ENCODE measurements at regions not wholly inside any gene's neighbourhood (a gene's known extent, or its start where the extent isn't known, plus 50 kb on each side); places are given as distances from the start of the nearest gene placed in this dataset.

- 35% methylated on average over 7 of the region's 20 CpGs for WGBS (ENCODE audit: insufficient coverage)
- POLR2A ChIA-PET: no interaction called here
- CTCF ChIA-PET: interaction anchor here (1.4 kb wide), 1 partner anchor 9 kb away, joined by 3 read pairs; no protein-coding TSS in a partner anchor
- H3K36me3 ChIP-seq (ENCODE audit: control insufficient read depth in 4 of 4, insufficient read depth in 4 of 4, low read length in 3 of 4): no peaks in the 10 kb centered on the region
- H3K9me3 ChIP-seq (ENCODE audit: control extremely low read depth in 1 of 5, control insufficient read depth in 4 of 5, insufficient read depth in 2 of 5, low read depth in 1 of 5, low read length in 4 of 5): no peaks in the 10 kb centered on the region
- no peak overlapping the region for H3K27ac ChIP-seq (ENCODE audit: insufficient read depth in 1 of 2, low read depth in 1 of 2, low read length in 2 of 2, poor library complexity in 1 of 2, severe bottlenecking in 2 of 2)
- peak in 2 of 3 donors; percentile 54 to 67 for DNase-seq
- peaks cover 0 to 19% (median 10%) of the 10 kb centered on the region in 4 experiments for H3K4me1 ChIP-seq (ENCODE audit: control extremely low read depth in 1 of 4, control insufficient read depth in 4 of 4, insufficient read depth in 4 of 4, low read length in 3 of 4)
- H3K4me3 ChIP-seq (ENCODE audit: control insufficient read depth in 1 of 7, extremely low read depth in 1 of 7, insufficient read depth in 4 of 7, low read depth in 2 of 7, low read length in 6 of 7): no peak overlapping the region
- peaks cover 0 to 2% (median 0%) of the 10 kb centered on the region in 5 experiments for H3K27me3 ChIP-seq (replicated peaks in 2 of 5; ENCODE audit: control insufficient read depth in 4 of 5, insufficient read depth in 5 of 5, low read length in 4 of 5)
Observed at GRCh38 chr14:101634202-101634849, 73.0 kb downstream of the DIO3 start.

DNA sequence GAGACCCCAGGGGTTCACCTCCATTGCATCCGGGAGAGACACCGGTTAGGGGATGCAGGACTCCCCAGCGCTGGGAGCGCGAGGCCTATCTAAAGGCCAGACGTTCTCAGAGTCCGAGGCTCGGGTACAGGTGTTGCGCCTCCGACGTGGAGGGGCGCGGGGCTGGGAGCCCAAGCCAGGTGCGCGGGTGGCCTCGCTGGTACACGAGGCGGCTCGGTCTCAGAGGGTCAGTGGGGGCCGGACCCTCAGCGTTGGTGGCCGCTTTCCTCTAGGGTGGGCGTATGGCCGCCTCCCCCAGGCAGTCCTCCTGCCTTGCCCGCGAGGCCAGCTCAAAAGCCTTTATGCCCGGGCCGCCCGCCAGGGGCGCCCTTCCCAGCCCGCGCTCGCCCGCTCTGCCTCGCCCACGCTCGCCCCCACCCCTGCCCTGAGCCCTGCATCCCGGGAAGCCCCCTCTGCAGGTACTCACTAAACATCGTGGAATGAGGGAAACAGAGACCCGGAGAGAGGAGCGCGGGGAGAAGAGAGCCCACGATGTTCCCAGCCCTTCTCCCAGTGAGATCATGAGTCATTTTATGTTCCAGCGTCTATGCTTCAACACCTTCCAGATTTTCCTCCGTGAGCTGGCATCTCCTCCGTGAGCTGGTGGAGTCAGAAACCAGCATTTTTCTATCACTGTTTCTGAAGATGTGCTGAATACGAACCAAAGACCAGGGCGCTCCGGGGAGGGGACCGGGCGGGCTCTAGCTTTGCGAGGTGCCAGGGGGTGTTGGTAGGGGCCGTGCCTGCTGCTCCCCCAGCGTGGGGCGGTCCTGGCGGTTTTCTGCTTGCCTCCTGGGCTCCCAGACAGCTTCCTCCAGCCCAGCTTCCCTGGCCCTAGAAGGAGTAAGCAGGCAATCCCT is 73.8 kb downstream of the DIO3 start:
- WGBS (ENCODE audit: insufficient coverage): 85% methylated on average over 56 of the region's 56 CpGs
- Histone ChIP-seq H3K4me1 (ENCODE audit: control extremely low read depth in 1 of 4, control insufficient read depth in 4 of 4, insufficient read depth in 4 of 4, low read length in 3 of 4) (peaks cover 0 to 19% (median 10%) of the 10 kb centered on the region in 4 experiments), H3K27ac (ENCODE audit: insufficient read depth in 1 of 2, low read depth in 1 of 2, low read length in 2 of 2, poor library complexity in 1 of 2, severe bottlenecking in 2 of 2) (no peak overlapping the region), H3K27me3 (replicated peaks in 2 of 5; ENCODE audit: control insufficient read depth in 4 of 5, insufficient read depth in 5 of 5, low read length in 4 of 5) (peaks cover 0 to 2% (median 0%) of the 10 kb centered on the region in 5 experiments), H3K36me3 (ENCODE audit: control insufficient read depth in 4 of 4, insufficient read depth in 4 of 4, low read length in 3 of 4) (no peaks in the 10 kb centered on the region), H3K4me3 (ENCODE audit: control insufficient read depth in 1 of 7, extremely low read depth in 1 of 7, insufficient read depth in 4 of 7, low read depth in 2 of 7, low read length in 6 of 7) (no peak overlapping the region), H3K9me3 (ENCODE audit: control extremely low read depth in 1 of 5, control insufficient read depth in 4 of 5, insufficient read depth in 2 of 5, low read depth in 1 of 5, low read length in 4 of 5) (no peaks in the 10 kb centered on the region)
- CTCF ChIA-PET: interaction anchor here (2.0 kb wide), 1 partner anchor 784 kb away, joined by 4 read pairs; no protein-coding TSS in a partner anchor
- DNase-seq: no peak
- POLR2A ChIA-PET: no interaction called here

DNA sequence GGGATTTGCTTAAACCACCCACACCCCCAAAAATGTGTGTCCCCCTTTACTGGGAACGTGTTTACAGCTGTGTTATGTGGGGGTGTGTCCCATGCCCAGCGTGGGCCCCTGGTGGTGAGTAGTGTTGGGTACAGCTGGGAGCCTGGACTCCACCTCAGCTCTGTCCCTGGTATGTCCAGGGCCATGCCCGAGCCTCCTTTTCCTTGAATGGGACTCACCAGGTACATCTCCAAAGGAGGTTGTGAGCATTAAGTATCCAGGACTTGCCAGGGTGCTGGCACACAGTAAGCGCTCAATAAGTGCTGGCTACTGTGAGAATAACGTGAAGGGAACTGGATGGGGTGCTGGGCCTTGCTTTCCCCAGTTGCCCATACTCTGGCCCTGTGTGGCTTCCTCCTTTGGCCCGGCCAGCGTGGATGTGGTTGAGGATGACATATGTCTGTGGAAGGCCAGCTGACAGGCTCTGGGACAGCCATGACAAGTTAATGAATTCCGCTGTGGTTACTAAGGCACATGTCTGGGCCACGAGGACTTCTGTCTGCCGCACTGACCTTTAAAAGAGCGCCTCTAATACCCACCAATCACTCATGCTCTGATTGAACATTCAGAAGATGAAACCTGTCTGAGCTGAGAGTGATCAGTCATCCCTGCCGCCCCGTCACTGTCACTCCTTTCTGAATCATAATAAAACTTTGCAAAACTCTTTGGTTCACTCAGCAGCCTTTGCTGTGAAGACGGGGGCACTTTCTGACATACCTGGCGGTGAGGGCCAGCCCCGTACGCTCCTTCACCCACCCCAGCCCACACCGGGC is 74.7 kb downstream of the DIO3 start:
- Histone ChIP-seq H3K4me3 (ENCODE audit: control insufficient read depth in 1 of 7, extremely low read depth in 1 of 7, insufficient read depth in 4 of 7, low read depth in 2 of 7, low read length in 6 of 7) (no peak overlapping the region), H3K27ac (ENCODE audit: insufficient read depth in 1 of 2, low read depth in 1 of 2, low read length in 2 of 2, poor library complexity in 1 of 2, severe bottlenecking in 2 of 2) (no peak overlapping the region), H3K27me3 (replicated peaks in 2 of 5; ENCODE audit: control insufficient read depth in 4 of 5, insufficient read depth in 5 of 5, low read length in 4 of 5) (peaks cover 0 to 2% (median 0%) of the 10 kb centered on the region in 5 experiments), H3K36me3 (ENCODE audit: control insufficient read depth in 4 of 4, insufficient read depth in 4 of 4, low read length in 3 of 4) (no peaks in the 10 kb centered on the region), H3K9me3 (ENCODE audit: control extremely low read depth in 1 of 5, control insufficient read depth in 4 of 5, insufficient read depth in 2 of 5, low read depth in 1 of 5, low read length in 4 of 5) (no peaks in the 10 kb centered on the region), H3K4me1 (ENCODE audit: control extremely low read depth in 1 of 4, control insufficient read depth in 4 of 4, insufficient read depth in 4 of 4, low read length in 3 of 4) (peaks cover 0 to 19% (median 10%) of the 10 kb centered on the region in 4 experiments)
- 79% methylated on average over 15 of the region's 18 CpGs for WGBS (ENCODE audit: insufficient coverage)
- peak in 1 of 3 donors; percentile 10 for DNase-seq
- ChIA-PET CTCF (interaction anchor here (2.0 kb wide), 1 partner anchor 785 kb away, joined by 4 read pairs; no protein-coding TSS in a partner anchor), POLR2A (no interaction called here)

DNA sequence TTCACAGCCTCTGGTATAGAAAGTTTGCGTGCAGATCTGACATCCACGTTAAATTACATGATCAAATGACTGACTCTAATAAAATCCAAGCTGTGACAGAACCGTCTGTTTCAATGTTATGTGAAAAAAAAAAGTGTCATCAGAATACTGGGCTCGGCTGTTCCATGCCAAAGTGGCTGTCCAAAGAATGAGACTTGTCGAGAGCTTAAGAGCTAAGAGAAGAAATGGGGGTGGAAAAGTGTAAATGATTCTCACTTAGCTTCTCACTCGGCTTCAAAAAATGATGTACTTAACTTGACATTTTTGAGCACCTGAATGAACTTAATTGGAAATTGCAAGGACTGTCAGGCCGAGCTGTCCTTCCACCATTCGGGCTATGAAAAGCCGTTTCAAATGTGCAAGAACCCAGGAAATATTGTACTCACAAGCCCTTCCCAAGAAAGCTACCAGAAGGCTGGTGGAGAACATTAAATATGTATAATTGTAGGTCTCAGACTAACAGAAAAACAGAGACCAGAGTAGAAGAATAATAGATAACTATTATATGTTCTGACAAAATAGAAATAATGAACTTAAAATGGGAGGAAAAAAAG is 78.0 kb downstream of the DIO3 start:
- WGBS (ENCODE audit: insufficient coverage): 90% methylated on average over 5 of the region's 9 CpGs
- H3K27me3 ChIP-seq (replicated peaks in 2 of 5; ENCODE audit: control insufficient read depth in 4 of 5, insufficient read depth in 5 of 5, low read length in 4 of 5): peaks cover 0 to 2% (median 0%) of the 10 kb centered on the region in 5 experiments
- no peak overlapping the region for H3K27ac ChIP-seq (ENCODE audit: insufficient read depth in 1 of 2, low read depth in 1 of 2, low read length in 2 of 2, poor library complexity in 1 of 2, severe bottlenecking in 2 of 2)
- peaks cover 0 to 8% (median 2%) of the 10 kb centered on the region in 5 experiments for H3K9me3 ChIP-seq (ENCODE audit: control extremely low read depth in 1 of 5, control insufficient read depth in 4 of 5, insufficient read depth in 2 of 5, low read depth in 1 of 5, low read length in 4 of 5)
- CTCF ChIA-PET: interaction anchor here (0.5 kb wide), 1 partner anchor 347 kb away, joined by 3 read pairs; no protein-coding TSS in a partner anchor
- POLR2A ChIA-PET: no interaction called here
- no peaks in the 10 kb centered on the region for H3K36me3 ChIP-seq (ENCODE audit: control insufficient read depth in 4 of 4, insufficient read depth in 4 of 4, low read length in 3 of 4)
- no peak for DNase-seq
- no peak overlapping the region for H3K4me3 ChIP-seq (ENCODE audit: control insufficient read depth in 1 of 7, extremely low read depth in 1 of 7, insufficient read depth in 4 of 7, low read depth in 2 of 7, low read length in 6 of 7)
- peaks cover 0 to 14% (median 6%) of the 10 kb centered on the region in 4 experiments for H3K4me1 ChIP-seq (ENCODE audit: control extremely low read depth in 1 of 4, control insufficient read depth in 4 of 4, insufficient read depth in 4 of 4, low read length in 3 of 4)

DNA sequence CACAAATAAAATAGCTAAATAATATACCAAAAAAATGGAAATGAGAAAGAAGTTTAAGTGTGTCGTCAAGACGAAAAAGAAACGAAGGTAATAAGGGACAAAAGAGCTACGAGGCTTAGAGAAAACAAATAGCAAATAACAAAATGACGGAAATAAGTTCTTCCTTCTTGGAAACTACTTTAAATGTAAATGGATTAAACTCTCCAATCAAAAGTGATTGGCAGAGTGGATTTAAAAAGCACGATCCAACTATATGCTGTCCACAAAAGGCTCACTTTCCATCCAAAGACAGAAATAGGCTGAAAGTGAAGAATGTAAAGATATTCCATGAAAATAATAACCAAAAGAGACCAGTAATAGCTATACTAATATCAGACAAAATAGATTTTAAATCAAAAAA is 82.4 kb downstream of the DIO3 start:
- peaks cover 0 to 13% (median 2%) of the 10 kb centered on the region in 5 experiments for H3K9me3 ChIP-seq (ENCODE audit: control extremely low read depth in 1 of 5, control insufficient read depth in 4 of 5, insufficient read depth in 2 of 5, low read depth in 1 of 5, low read length in 4 of 5)
- no peaks in the 10 kb centered on the region for H3K36me3 ChIP-seq (ENCODE audit: control insufficient read depth in 4 of 4, insufficient read depth in 4 of 4, low read length in 3 of 4)
- H3K27me3 ChIP-seq (replicated peaks in 2 of 5; ENCODE audit: control insufficient read depth in 4 of 5, insufficient read depth in 5 of 5, low read length in 4 of 5): no peaks in the 10 kb centered on the region
- DNase-seq: no peak
- H3K4me3 ChIP-seq (ENCODE audit: control insufficient read depth in 1 of 7, extremely low read depth in 1 of 7, insufficient read depth in 4 of 7, low read depth in 2 of 7, low read length in 6 of 7): no peak overlapping the region
- WGBS (ENCODE audit: insufficient coverage): 100% methylated on average over 1 of the region's 6 CpGs
- H3K4me1 ChIP-seq (ENCODE audit: control extremely low read depth in 1 of 4, control insufficient read depth in 4 of 4, insufficient read depth in 4 of 4, low read length in 3 of 4): no peaks in the 10 kb centered on the region
- H3K27ac ChIP-seq (ENCODE audit: insufficient read depth in 1 of 2, low read depth in 1 of 2, low read length in 2 of 2, poor library complexity in 1 of 2, severe bottlenecking in 2 of 2): no peak overlapping the region
- POLR2A ChIA-PET: no interaction called here
- CTCF ChIA-PET: interaction anchor here (0.8 kb wide), 1 partner anchor 10 kb away, joined by 3 read pairs; no protein-coding TSS in a partner anchor

- WGBS (ENCODE audit: insufficient coverage): 100% methylated on average over 2 of the region's 2 CpGs
- Histone ChIP-seq H3K4me3 (ENCODE audit: control insufficient read depth in 1 of 7, extremely low read depth in 1 of 7, insufficient read depth in 4 of 7, low read depth in 2 of 7, low read length in 6 of 7) (no peak overlapping the region), H3K4me1 (ENCODE audit: control extremely low read depth in 1 of 4, control insufficient read depth in 4 of 4, insufficient read depth in 4 of 4, low read length in 3 of 4) (no peaks in the 10 kb centered on the region), H3K27ac (ENCODE audit: insufficient read depth in 1 of 2, low read depth in 1 of 2, low read length in 2 of 2, poor library complexity in 1 of 2, severe bottlenecking in 2 of 2) (no peak overlapping the region), H3K9me3 (ENCODE audit: control extremely low read depth in 1 of 5, control insufficient read depth in 4 of 5, insufficient read depth in 2 of 5, low read depth in 1 of 5, low read length in 4 of 5) (peaks cover 0 to 5% (median 0%) of the 10 kb centered on the region in 5 experiments), H3K36me3 (ENCODE audit: control insufficient read depth in 4 of 4, insufficient read depth in 4 of 4, low read length in 3 of 4) (no peaks in the 10 kb centered on the region), H3K27me3 (replicated peaks in 2 of 5; ENCODE audit: control insufficient read depth in 4 of 5, insufficient read depth in 5 of 5, low read length in 4 of 5) (peaks cover 0 to 6% (median 2%) of the 10 kb centered on the region in 5 experiments)
- no peak for DNase-seq
- ChIA-PET CTCF (no interaction called here), POLR2A (no interaction called here)
Observed at GRCh38 chr14:101654051-101654450, 92.8 kb downstream of the DIO3 start.

All from common myeloid progenitor, CD34-positive (primary cell).